ENCODE measurements at regions not wholly inside any gene's neighbourhood (a gene's known extent, or its start where the extent isn't known, plus 50 kb on each side); places are given as distances from the start of the nearest gene placed in this dataset.

DNA sequence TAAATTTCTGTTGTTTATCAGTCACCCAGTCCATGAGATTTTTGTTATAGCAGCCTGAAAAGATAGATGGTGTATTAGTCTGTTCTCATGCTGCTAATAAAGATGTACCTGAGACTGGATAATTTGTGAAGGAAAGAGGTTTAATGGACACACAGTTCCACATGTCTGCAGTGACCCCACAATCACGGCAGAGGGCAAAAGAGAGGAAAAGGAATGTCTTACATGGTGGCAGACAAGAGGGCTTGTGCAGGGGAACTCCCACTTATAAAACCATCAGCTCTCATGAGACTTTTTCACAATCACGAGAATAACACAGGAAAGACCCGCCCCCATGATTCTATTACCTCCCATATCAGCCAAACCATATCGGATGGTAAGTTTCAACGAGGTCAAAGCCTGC lies 309.2 kb downstream of the LIG4 start:
- intact Hi-C loops (cut with DNase I) = no loop called here
- Histone ChIP-seq H3K36me3 (no peaks in the 10 kb centered on the region), H3K4me1 (no peaks in the 10 kb centered on the region), H3K27me3 (no peaks in the 10 kb centered on the region), H3K4me3 (no peak overlapping the region), H3K27ac (replicated peaks in 1 of 4) (no peak overlapping the region), H3K9me3 (no peaks in the 10 kb centered on the region)
- 73% methylated on average over 5 of the region's 5 CpGs for WGBS
- TF ChIP-seq EP300 (IDR thresholded peaks at IDR 0.05) (no peak), POLR2AphosphoS5 (IDR thresholded peaks at IDR 0.05) (no peak), POLR2A (IDR thresholded peaks at IDR 0.05; ENCODE audit: low read depth) (no peak), CTCF (IDR thresholded peaks at IDR 0.05) (no peak)
- no peak for DNase-seq (ENCODE audit: extremely low spot score)

GRCh38 chr13:107901996-107902562 lies 313.3 kb downstream of the LIG4 start:
- Histone ChIP-seq H3K4me3 (no peak overlapping the region), H3K4me1 (no peaks in the 10 kb centered on the region), H3K9me3 (no peaks in the 10 kb centered on the region), H3K36me3 (no peaks in the 10 kb centered on the region), H3K27me3 (no peaks in the 10 kb centered on the region), H3K27ac (replicated peaks in 1 of 4) (no peak overlapping the region)
- no peak for TF ChIP-seq POLR2AphosphoS5 (IDR thresholded peaks at IDR 0.05)
- no peak for TF ChIP-seq POLR2A (IDR thresholded peaks at IDR 0.05; ENCODE audit: low read depth)
- no peak for TF ChIP-seq EP300 (IDR thresholded peaks at IDR 0.05)
- no peak for TF ChIP-seq CTCF (IDR thresholded peaks at IDR 0.05)
- WGBS = 92% methylated on average over 3 of the region's 3 CpGs
- intact Hi-C loops (cut with DNase I) = no loop called here
- DNase-seq (ENCODE audit: extremely low spot score) = no peak

- no peaks in the 10 kb centered on the region for H3K36me3 ChIP-seq
- no peak for DNase-seq (ENCODE audit: extremely low spot score)
- no peaks in the 10 kb centered on the region for H3K9me3 ChIP-seq
- WGBS = 71% methylated on average over 2 of the region's 2 CpGs
- H3K4me1 ChIP-seq = no peaks in the 10 kb centered on the region
- TF ChIP-seq POLR2AphosphoS5 (IDR thresholded peaks at IDR 0.05) = no peak
- no peak for TF ChIP-seq EP300 (IDR thresholded peaks at IDR 0.05)
- no peak for TF ChIP-seq CTCF (IDR thresholded peaks at IDR 0.05)
- TF ChIP-seq POLR2A (IDR thresholded peaks at IDR 0.05; ENCODE audit: low read depth) = no peak
- H3K4me3 ChIP-seq = no peak overlapping the region
- intact Hi-C loops (cut with DNase I) = no loop called here
- no peaks in the 10 kb centered on the region for H3K27me3 ChIP-seq
- no peak overlapping the region for H3K27ac ChIP-seq (replicated peaks in 1 of 4)
These were observed 314.1 kb downstream of the LIG4 start for GRCh38 chr13:107901230-107901629.

DNA sequence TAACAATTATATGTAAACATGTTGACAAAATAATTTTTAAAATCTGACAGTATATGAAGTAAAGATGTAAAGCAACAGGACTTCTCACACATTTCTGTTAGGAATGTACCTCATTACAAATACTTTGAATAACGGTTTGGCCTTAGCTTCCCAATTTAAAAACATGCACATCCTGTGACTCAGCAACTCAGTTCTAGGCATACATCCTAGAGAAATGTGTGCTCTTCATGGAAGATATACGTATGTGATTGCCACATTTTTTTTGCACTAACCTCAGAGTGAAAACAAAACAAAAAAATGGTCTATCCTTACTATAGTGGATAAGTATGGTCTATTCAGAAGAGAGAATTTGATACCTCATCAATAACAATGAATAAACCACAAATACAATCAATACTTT lies 314.6 kb downstream of the LIG4 start:
- no peaks in the 10 kb centered on the region for H3K4me1 ChIP-seq
- H3K36me3 ChIP-seq = no peaks in the 10 kb centered on the region
- TF ChIP-seq POLR2AphosphoS5 (IDR thresholded peaks at IDR 0.05) (no peak), POLR2A (IDR thresholded peaks at IDR 0.05; ENCODE audit: low read depth) (no peak), EP300 (IDR thresholded peaks at IDR 0.05) (no peak), CTCF (IDR thresholded peaks at IDR 0.05) (no peak)
- WGBS = 60% methylated on average over 2 of the region's 2 CpGs
- H3K27me3 ChIP-seq = no peaks in the 10 kb centered on the region
- no peaks in the 10 kb centered on the region for H3K9me3 ChIP-seq
- H3K4me3 ChIP-seq = no peak overlapping the region
- intact Hi-C loops (cut with DNase I) = no loop called here
- no peak for DNase-seq (ENCODE audit: extremely low spot score)
- H3K27ac ChIP-seq (replicated peaks in 1 of 4) = no peak overlapping the region

DNA sequence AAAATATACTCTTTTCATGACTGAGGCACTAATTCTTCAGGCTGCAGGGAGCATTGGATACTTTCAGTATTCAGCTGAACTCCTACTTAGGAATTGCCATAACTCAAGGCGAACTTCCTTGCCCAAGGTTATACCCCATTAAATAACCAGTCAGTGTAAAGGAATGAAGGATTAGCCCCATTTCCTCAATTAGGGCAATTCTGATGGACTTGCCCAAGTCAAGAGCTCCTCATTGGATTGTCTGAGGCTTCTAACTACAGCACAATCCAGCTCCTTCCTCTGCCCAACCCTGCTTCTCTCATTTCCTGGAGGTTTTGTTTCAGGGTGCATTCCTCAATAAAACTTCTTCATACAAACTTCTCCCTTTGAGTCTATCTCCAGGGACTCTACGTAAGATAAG lies 329.2 kb downstream of the LIG4 start:
- Histone ChIP-seq H3K27ac (replicated peaks in 1 of 4) (no peak overlapping the region), H3K36me3 (no peaks in the 10 kb centered on the region), H3K4me3 (no peak overlapping the region), H3K27me3 (no peaks in the 10 kb centered on the region), H3K9me3 (peaks cover 0 to 12% (median 5%) of the 10 kb centered on the region in 4 donors), H3K4me1 (no peaks in the 10 kb centered on the region)
- no peak for TF ChIP-seq CTCF (IDR thresholded peaks at IDR 0.05)
- TF ChIP-seq POLR2AphosphoS5 (IDR thresholded peaks at IDR 0.05) = no peak
- no peak for TF ChIP-seq EP300 (IDR thresholded peaks at IDR 0.05)
- TF ChIP-seq POLR2A (IDR thresholded peaks at IDR 0.05; ENCODE audit: low read depth) = no peak
- intact Hi-C loops (cut with DNase I) = no loop called here
- no peak for DNase-seq (ENCODE audit: extremely low spot score)
- 83% methylated on average over 2 of the region's 2 CpGs for WGBS
